Mesenchymal stem cell (in vitro differentiated cells and primary cell): ENCODE measurements at regions not wholly inside any gene's neighbourhood (a gene's known extent, or its start where the extent isn't known, plus 50 kb on each side); places are given as distances from the start of the nearest gene placed in this dataset.
"Not testable (repeated sequence)": the region's sequence is repeated elsewhere in the genome, so short reads cannot be mapped to it uniquely, and the experiment has no call there.

ENCODE experiments used
- DNase-seq: peaks from one replicate; pipeline ENCODE4 v3.0.0-alpha.2; 2013
- H2AFZ ChIP-seq: one replicate; pipeline ENCODE4 v1.6.1; 2013; ENCODE audit warnings: low read depth, mild to moderate bottlenecking, control low read depth, inconsistent platforms, low read length, moderate library complexity
- H2AK5ac ChIP-seq: 2 replicates; pipeline ENCODE4 v1.6.1; 2013; ENCODE audit warnings: low read length, moderate library complexity, mild to moderate bottlenecking, inconsistent platforms; ENCODE audit not compliant: severe bottlenecking
- H2BK120ac ChIP-seq: one replicate; pipeline ENCODE4 v1.6.1; 2013; ENCODE audit warnings: low read depth, mild to moderate bottlenecking, inconsistent platforms, low read length, moderate library complexity
- H2BK12ac ChIP-seq, 2 experiments: one replicate each; pipeline ENCODE4 v1.6.1; 2013; ENCODE audit warnings: inconsistent platforms in 2 of 2, low read length in 2 of 2, mild to moderate bottlenecking in 2 of 2, moderate library complexity in 2 of 2, control low read depth in 1 of 2
- H2BK15ac ChIP-seq: one replicate; pipeline ENCODE4 v1.6.1; 2013; ENCODE audit warnings: mild to moderate bottlenecking, low read depth, inconsistent platforms; ENCODE audit not compliant: poor library complexity, severe bottlenecking
- H2BK5ac ChIP-seq: 2 replicates; pipeline ENCODE4 v1.6.1; 2013; ENCODE audit warnings: low read depth, mild to moderate bottlenecking, low read length, control low read depth, inconsistent platforms; ENCODE audit not compliant: poor library complexity, severe bottlenecking
- H3K14ac ChIP-seq, 2 experiments: one replicate each; pipeline ENCODE4 v1.6.1; 2013; ENCODE audit warnings: inconsistent platforms in 2 of 2, low read length in 2 of 2, control low read depth in 1 of 2, mild to moderate bottlenecking in 1 of 2, moderate library complexity in 1 of 2
- H3K18ac ChIP-seq, 2 experiments: one replicate each; pipeline ENCODE4 v1.6.1; 2013; ENCODE audit warnings: inconsistent platforms in 2 of 2, low read length in 2 of 2, control low read depth in 1 of 2, low read depth in 1 of 2, mild to moderate bottlenecking in 1 of 2
- H3K23ac ChIP-seq, 2 experiments: one replicate each; pipeline ENCODE4 v1.6.1; 2013; ENCODE audit warnings: inconsistent platforms in 2 of 2, low read length in 2 of 2, mild to moderate bottlenecking in 2 of 2, moderate library complexity in 2 of 2, control low read depth in 1 of 2
- H3K27ac ChIP-seq: 2 replicates; pipeline ENCODE4 v1.5.1; 2013; ENCODE audit warnings: mild to moderate bottlenecking, moderate library complexity, low read length, control low read depth, inconsistent platforms; ENCODE audit not compliant: poor library complexity, severe bottlenecking
- H3K27me3 ChIP-seq, 2 experiments: 2 replicates each; pipeline versions ENCODE4 v1.6.1 to v1.7.0; 2013; ENCODE audit warnings: low read length in 2 of 2, mild to moderate bottlenecking in 2 of 2, moderate library complexity in 2 of 2, control low read depth in 1 of 2, inconsistent platforms in 1 of 2; ENCODE audit not compliant: control insufficient read depth in 1 of 2, insufficient read depth in 1 of 2
- H3K36me3 ChIP-seq, 2 experiments: 2 replicates each; pipeline versions ENCODE4 v1.6.1 to v1.7.0; 2013; ENCODE audit warnings: low read length in 2 of 2, control low read depth in 1 of 2, inconsistent platforms in 1 of 2, low read depth in 1 of 2, mild to moderate bottlenecking in 1 of 2; ENCODE audit not compliant: insufficient read depth in 2 of 2, control insufficient read depth in 1 of 2
- H3K4ac ChIP-seq, 2 experiments: one replicate each; pipeline ENCODE4 v1.6.1; 2013; ENCODE audit warnings: inconsistent platforms in 2 of 2, low read length in 2 of 2, mild to moderate bottlenecking in 2 of 2, moderate library complexity in 2 of 2, control low read depth in 1 of 2, low read depth in 1 of 2
- H3K4me1 ChIP-seq: 2 replicates; pipeline ENCODE4 v1.6.1; 2013; ENCODE audit warnings: low read depth, low read length, control low read depth; ENCODE audit not compliant: control insufficient read depth, insufficient read depth
- H3K4me2 ChIP-seq: 2 replicates; pipeline ENCODE4 v1.6.1; 2013; ENCODE audit warnings: low read length, mild to moderate bottlenecking, inconsistent platforms; ENCODE audit not compliant: poor library complexity, severe bottlenecking
- H3K4me3 ChIP-seq, 2 experiments: 2 replicates each; pipeline versions ENCODE4 v1.5.1 to v1.7.0; 2013; ENCODE audit warnings: low read length in 2 of 2, mild to moderate bottlenecking in 2 of 2, control low read depth in 1 of 2, low read depth in 1 of 2; ENCODE audit not compliant: insufficient read depth in 1 of 2
- H3K79me1 ChIP-seq: replicated peaks from 2 replicates; pipeline ENCODE4 v1.6.1; 2013; ENCODE audit warnings: mild to moderate bottlenecking, control low read depth, low read length, inconsistent platforms; ENCODE audit not compliant: poor library complexity, severe bottlenecking
- H3K9ac ChIP-seq: 2 replicates; pipeline ENCODE4 v1.7.0; 2013; ENCODE audit warnings: mild to moderate bottlenecking, low read length, moderate library complexity
- H3K9me3 ChIP-seq: 2 replicates; pipeline ENCODE4 v1.7.0; 2013; ENCODE audit warnings: mild to moderate bottlenecking, low read length; ENCODE audit not compliant: control insufficient read depth
- H4K8ac ChIP-seq: one replicate; pipeline ENCODE4 v1.6.1; 2013; ENCODE audit warnings: inconsistent platforms, mild to moderate bottlenecking, low read length, moderate library complexity
- H4K91ac ChIP-seq: one replicate; pipeline ENCODE4 v1.6.1; 2013; ENCODE audit warnings: mild to moderate bottlenecking, low read length, inconsistent platforms
- WGBS: methylation state at CpG from one replicate; pipeline ENCODE4 v1.1.7; 2013; ENCODE audit warnings: mixed read lengths; 5-methylcytosine and 5-hydroxymethylcytosine counted together

DNA sequence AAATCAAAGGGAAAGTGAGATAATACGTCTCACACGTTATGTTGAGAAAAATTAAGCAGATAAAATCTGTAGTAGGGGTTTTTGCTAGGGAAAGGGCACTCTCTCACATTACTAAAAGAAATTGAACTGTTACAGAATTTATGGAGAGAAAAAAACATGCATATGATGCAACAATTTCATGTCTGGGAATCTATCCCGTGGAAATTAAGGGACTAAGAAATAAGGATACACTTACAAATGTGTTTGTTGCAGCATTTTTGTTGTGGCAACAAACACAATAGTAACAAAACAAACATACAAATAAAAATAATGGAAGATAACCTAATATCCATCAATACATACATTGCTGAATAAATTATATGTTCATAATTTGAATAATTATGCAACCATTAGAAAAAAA is 96.3 kb upstream of the ZBED5 start:
- H3K27ac ChIP-seq: no peak overlapping the region
- H2BK12ac ChIP-seq: no peak overlapping the region
- H3K9ac ChIP-seq: no peak overlapping the region
- no peak overlapping the region for H4K8ac ChIP-seq
- no peak overlapping the region for H2BK120ac ChIP-seq
- no peak overlapping the region for H2BK15ac ChIP-seq
- no peaks in the 10 kb centered on the region for H3K9me3 ChIP-seq
- no peak for DNase-seq
- no peak overlapping the region for H2AFZ ChIP-seq
- no peaks in the 10 kb centered on the region for H3K4me1 ChIP-seq
- H4K91ac ChIP-seq: no peak overlapping the region
- 85% methylated on average over 2 of the region's 3 CpGs for WGBS
- H3K79me1 ChIP-seq: no peaks in the 10 kb centered on the region
- H3K4me2 ChIP-seq: no peak overlapping the region
- H3K23ac ChIP-seq: no peak overlapping the region
- no peak overlapping the region for H3K14ac ChIP-seq
- H3K4ac ChIP-seq: no peak overlapping the region
- no peak overlapping the region for H2BK5ac ChIP-seq
- no peak overlapping the region for H2AK5ac ChIP-seq
- no peaks in the 10 kb centered on the region for H3K27me3 ChIP-seq
- H3K4me3 ChIP-seq: no peak overlapping the region
- H3K36me3 ChIP-seq: no peaks in the 10 kb centered on the region
- H3K18ac ChIP-seq: no peak overlapping the region

DNA sequence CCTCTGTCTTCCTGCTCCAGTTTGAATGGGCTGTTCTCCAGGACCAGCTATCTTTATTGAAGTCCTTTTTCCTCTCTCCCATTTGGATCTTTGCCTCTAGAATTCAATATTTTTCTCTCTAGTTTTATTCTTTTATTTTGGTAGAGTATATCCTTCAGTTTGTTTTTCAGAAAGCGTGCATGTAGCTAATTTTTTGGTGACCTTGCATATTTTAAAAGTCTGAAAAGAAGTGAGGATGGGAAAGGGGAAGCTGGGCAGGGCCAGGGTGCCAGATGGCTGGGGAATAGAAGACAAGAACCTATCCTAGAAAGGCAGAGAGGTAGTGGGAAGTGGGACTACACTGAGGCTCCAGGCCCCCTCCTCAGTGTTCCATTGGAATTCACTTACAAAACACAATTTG is 95.0 kb upstream of the ZBED5 start:
- Histone ChIP-seq H2AFZ (no peak overlapping the region), H4K8ac (no peak overlapping the region), H3K79me1 (no peaks in the 10 kb centered on the region), H3K18ac (no peak overlapping the region), H2BK12ac (no peak overlapping the region), H3K4me3 (no peak overlapping the region), H4K91ac (no peak overlapping the region), H3K9ac (no peak overlapping the region), H3K4me2 (no peak overlapping the region), H3K23ac (no peak overlapping the region), H3K4ac (no peak overlapping the region), H2BK120ac (no peak overlapping the region), H2BK15ac (no peak overlapping the region), H3K27ac (no peak overlapping the region), H3K14ac (no peak overlapping the region), H2BK5ac (no peak overlapping the region), H3K36me3 (no peaks in the 10 kb centered on the region), H3K27me3 (no peaks in the 10 kb centered on the region), H2AK5ac (no peak overlapping the region), H3K9me3 (no peaks in the 10 kb centered on the region), H3K4me1 (no peaks in the 10 kb centered on the region)
- no CpG with 5 or more reads among the region's 1 CpG for WGBS
- no peak for DNase-seq

GRCh38 chr11:10947935-10948334 is 90.1 kb upstream of the ZBED5 start:
- H3K27ac ChIP-seq, H3K18ac ChIP-seq, H3K36me3 ChIP-seq, H4K8ac ChIP-seq, H3K9me3 ChIP-seq, H4K91ac ChIP-seq, H2BK12ac ChIP-seq, H3K9ac ChIP-seq, H3K79me1 ChIP-seq, DNase-seq, H3K4me1 ChIP-seq, H2BK120ac ChIP-seq, H2BK15ac ChIP-seq, H2BK5ac ChIP-seq, H3K4ac ChIP-seq, H2AK5ac ChIP-seq, H3K4me3 ChIP-seq, H3K14ac ChIP-seq, H3K4me2 ChIP-seq, H3K27me3 ChIP-seq, H3K23ac ChIP-seq, H2AFZ ChIP-seq: not testable (repeated sequence)
- WGBS: 78% methylated on average over 1 of the region's 1 CpG

- no peak overlapping the region for H3K4ac ChIP-seq
- no peak overlapping the region for H4K91ac ChIP-seq
- H2BK12ac ChIP-seq: no peak overlapping the region
- no peaks in the 10 kb centered on the region for H3K4me1 ChIP-seq
- no peak overlapping the region for H3K4me3 ChIP-seq
- no peaks in the 10 kb centered on the region for H3K79me1 ChIP-seq
- 63% methylated on average over 1 of the region's 1 CpG for WGBS
- no peak overlapping the region for H3K23ac ChIP-seq
- H3K36me3 ChIP-seq: no peaks in the 10 kb centered on the region
- H3K4me2 ChIP-seq: no peak overlapping the region
- no peak for DNase-seq
- H2AFZ ChIP-seq: no peak overlapping the region
- no peak overlapping the region for H3K27ac ChIP-seq
- H2BK15ac ChIP-seq: no peak overlapping the region
- H3K14ac ChIP-seq: no peak overlapping the region
- no peaks in the 10 kb centered on the region for H3K9me3 ChIP-seq
- H2BK120ac ChIP-seq: no peak overlapping the region
- H4K8ac ChIP-seq: no peak overlapping the region
- H2BK5ac ChIP-seq: no peak overlapping the region
- no peak overlapping the region for H3K18ac ChIP-seq
- H2AK5ac ChIP-seq: no peak overlapping the region
- H3K27me3 ChIP-seq: no peaks in the 10 kb centered on the region
- H3K9ac ChIP-seq: no peak overlapping the region
Observed at GRCh38 chr11:10946072-10946471, 88.2 kb upstream of the ZBED5 start.
